ENCODE measurements at regions not wholly inside any gene's neighbourhood (a gene's known extent, or its start where the extent isn't known, plus 50 kb on each side); places are given as distances from the start of the nearest gene placed in this dataset.

DNA sequence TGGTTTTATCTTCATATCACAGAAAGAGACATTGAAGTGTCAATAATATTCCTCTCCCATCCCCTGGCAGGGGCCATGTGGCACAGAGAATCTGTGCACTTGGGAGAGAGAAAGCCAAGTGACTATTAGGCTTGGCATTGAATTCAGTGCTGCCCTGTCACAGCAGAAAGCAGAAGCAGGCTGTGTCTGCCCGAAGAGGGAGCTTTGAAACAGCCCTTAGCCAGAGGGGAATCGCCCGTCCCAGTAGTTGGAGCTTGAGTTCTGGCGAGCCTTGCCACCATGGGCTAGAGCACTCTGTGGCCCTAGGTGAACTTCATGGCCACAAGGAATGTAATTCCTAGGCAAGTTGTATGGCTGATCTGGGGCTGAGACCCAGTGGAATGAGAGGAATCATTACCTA is 282.5 kb upstream of the PCDH10 start:
- no peak for FAIRE-seq

DNA sequence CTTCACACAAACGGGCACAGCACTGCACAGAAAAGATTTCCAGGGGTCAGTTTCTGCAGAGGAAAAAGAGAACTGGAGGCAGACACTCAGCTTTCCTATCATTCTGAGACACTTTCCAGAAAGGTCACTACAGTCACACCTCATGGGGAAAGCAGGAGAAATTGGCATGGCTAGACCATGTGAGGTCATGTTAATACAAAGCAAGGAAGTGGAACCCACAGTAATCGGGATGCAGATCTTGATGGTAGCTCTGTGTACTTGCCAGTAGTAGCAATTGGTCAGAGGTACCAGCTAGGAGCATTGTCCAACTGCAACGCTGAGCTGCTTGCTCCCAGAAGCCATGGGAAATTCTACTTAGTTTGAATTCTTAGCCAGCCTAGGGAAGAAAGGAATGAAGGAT is 255.3 kb upstream of the PCDH10 start:
- FAIRE-seq: no peak

DNA sequence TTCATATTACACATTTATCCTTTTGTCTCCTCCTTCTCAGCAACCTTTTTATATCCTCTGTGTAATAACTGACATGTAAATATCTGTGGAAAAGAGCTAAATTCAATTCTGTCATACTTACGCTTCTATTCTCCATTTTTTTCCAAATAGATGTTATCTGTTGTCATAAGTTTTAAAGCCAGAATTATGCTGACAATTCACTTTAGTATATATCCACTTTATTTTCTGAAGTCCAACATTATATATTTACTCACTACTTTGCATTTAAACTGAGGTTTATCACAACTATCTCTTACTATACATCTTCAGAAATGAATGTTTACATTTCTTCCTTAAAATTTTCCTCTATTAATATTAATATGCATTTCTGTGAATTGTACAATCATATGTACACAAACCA is 247.9 kb upstream of the PCDH10 start:
- FAIRE-seq: no peak

DNA sequence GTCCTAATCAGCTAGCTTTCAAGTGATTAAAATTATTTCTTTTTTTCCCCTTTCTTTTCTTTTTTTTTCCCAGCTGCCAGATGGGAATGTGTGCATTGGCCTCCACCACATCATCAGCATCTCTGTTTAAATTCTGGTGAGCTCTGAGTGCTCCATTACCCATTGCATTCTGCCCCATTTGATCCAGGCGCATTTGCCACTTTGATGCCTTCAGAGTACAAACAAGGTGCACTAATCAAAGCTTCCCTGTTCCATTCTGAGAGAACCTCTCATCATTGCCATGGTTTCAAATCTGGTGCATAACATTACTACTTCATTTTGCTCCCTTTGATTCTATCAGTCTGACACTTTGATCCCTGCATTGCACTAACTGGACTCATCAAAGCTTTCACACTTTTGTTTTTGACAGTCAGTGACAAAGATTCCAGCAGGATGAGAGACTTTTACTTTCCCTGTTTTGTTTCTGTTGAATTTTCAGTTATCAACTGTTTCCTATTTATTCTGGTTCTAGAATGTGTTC is 238.8 kb upstream of the PCDH10 start:
- FAIRE-seq: no peak

DNA sequence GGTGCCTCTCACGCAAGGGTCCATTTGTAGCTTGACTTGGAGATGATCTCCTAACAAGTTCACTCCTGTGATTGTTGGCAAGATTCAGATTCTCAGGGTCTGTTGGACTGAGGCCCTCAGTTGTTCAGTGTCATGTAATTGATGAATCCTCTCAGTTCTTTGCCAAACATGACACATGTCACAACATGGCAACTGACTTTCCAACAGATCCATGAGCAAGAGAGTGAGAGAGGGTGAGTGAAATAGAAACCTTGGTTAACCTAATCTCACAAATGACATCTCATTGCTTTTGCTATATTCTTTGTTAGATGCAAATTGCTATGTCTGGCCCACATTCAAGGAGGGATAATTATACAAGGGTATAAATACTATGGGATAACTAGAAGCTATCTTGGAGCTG is 231.0 kb upstream of the PCDH10 start:
- FAIRE-seq: no peak

DNA sequence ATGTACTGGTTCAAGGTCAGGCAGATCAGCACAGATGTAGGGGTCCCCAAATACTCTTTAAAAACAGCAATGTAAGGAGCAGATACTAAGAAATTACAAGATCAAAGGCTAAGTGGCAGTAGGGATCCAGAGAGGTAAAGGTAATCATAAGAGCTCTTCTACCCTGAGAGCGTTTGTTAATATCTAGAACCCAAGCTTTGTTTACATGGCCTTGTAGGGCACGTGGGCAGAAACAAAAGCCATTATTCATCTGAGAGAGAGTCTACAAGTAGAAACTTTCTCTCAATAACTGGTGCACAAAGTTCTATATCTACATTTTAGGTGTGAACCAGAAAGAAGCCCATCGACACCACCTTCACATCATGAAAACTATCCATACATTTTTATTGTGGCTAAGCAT is 225.6 kb upstream of the PCDH10 start:
- FAIRE-seq: no peak

DNA sequence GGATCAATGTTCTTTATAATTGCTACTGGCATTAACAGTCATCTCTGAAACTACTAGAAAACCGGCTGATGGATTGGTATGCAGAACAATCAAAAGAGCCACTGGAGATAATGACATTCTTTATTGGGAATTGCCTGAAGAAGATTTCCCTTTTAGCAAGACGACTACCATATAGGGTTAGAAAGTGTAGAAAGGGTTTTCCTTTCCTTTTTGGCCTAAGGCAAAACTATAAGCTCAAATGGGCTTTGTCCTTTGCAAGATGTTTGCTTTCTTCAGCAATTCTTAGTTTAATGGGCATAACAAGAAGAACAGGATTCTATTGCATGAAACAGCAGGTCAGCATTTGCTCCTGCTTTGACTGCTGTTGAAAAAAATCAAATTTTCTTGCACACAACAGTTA is 214.2 kb upstream of the PCDH10 start:
- no peak for FAIRE-seq

DNA sequence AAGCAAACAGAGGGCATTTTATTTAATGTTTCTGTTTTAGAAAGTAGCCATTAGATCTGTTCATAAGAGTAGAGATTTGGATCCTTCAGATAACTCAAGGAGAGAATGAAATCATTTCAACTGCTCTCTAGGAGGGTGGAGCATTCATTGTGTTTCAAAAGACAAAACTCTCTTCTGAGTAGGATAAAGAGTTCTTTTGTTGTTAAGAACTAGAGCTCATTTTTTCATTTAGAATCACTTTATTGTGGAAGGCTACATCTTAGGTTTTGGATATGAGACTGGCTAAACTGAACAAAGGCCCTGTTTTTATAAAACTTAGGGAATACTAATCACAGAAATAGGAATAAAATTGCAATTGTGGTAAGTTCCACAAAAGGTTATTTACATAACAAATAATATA is 193.9 kb upstream of the PCDH10 start:
- FAIRE-seq: no peak

DNA sequence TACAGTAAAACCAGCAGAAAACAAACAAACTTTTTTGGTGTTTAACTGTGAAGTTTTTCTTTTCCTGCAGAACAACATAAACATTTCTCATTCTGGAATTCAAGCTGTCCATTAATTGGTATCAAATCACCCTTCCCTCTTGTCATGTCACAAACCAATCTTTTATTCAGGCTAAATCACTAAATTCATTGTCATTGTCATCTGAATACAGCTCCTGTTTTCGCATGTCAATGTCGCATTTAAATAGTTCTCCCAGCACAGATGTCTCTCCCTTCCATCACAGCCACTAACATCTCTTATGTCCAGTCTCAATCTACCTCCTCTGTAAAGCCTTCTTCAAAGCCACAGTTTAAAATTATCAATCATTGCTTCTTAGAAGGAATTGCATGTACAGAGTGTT is 192.1 kb upstream of the PCDH10 start:
- no peak for FAIRE-seq

DNA sequence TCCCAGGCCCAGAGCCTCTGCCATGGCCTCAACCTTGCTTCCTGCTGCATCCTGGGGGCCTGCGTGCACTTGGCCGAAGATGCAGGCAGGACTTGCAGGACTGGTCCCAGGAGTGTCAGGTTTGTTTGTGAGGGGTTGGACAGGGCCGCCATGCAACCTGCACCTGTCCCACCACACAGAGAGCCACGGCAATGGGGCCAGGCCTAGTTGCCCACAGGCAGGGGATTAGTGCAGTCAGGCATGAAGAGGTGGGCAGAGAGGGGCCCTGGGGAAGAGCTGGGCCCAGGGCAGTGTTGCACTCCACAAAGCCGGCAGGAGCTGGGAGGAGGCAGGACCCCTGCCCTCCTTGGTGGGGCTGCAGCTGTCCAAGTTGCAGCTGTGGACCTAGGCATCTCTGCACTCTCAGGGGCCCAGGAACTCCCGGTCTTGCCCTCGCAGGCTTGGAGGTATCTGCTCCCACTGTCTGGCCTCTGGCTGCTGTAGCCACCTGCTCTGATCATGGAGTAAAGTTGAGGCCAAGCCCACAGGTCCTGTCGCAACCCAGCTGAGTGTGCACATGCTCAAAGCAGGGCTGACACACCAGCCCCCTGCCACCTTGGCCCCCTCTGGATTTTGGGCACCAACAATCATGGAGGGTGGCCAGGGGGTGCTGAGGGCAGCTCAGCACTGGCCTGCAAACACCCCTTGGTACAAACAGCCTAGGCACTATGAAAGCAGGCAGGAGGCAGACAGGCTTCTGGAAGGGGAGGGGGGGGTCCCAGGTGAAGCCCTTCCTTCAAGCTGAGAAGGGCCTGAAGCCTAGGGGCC is 190.4 kb upstream of the PCDH10 start:
- FAIRE-seq: no peak

DNA sequence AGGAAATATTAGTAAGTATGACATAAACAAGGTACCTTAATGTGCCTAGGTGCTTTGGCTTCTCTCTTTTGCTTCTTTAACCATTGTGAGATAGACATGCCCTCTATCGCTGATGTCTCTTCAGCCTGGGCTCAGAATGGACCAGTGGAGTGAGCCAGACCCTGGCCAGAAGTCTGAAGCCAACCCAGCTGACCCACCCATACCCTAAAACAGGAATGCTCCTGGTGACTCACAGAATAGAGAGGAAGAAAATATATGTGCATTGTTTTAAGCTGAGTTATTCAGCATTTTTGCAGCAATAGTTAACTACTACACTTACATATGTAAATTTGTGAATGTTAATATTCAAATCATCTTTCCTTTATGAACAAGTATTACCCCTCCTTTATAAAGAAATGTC is 167.5 kb upstream of the PCDH10 start:
- no peak for FAIRE-seq

DNA sequence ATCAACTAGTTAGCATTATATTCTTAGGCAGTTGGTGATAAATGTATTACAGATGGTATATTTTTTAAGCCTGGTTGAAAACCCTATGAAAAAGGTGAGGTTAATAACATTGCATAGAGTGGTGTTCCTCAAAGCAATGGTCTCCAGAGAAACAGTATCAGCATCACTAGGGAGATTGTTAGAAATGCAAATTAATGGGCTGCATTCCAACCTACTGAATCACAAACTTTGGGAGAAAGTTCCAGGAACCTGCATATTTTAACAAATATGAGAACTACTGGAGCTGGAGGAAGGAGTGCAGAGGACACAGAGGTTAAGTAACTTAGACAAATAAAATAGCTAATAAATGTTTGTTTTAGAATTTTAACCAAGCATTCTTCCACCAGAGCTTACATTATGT is 166.9 kb upstream of the PCDH10 start:
- no peak for FAIRE-seq

DNA sequence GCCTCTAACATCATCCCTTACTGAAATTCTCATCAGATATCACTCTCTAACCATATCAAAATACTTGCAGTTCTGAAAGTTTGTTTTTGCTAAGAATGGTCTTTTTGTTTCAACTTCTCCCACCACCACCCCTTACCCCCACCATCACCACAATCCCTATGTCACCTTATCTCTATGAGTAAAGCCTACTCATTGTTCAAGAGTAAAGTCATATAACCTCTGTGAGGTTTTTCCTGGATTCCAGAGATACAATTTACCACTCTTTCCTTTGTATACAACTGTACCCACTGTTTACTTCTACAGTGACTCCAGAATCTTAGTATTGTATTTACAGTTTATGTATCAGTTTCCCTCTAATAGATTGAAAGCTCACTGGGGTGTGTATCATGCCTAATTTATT is 158.0 kb upstream of the PCDH10 start:
- FAIRE-seq: no peak

DNA sequence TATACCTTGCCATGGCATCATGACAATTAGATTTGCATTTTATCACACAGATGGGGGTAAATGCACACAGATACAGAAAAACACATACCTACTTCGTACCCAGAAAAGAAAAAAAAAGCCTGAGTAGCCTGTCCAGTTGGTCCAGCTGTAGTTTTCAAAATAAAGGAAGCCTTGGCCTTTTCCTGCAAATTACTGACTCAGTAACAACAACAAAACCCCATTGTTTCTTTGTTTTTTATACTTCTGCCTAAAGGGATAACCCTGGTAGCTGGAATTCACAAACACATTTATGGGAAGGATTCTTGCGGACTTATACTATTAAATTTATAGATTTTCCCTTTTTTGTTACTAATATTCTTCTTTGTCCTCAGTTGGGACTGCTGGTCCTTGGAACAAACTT is 156.4 kb upstream of the PCDH10 start:
- FAIRE-seq: no peak

DNA sequence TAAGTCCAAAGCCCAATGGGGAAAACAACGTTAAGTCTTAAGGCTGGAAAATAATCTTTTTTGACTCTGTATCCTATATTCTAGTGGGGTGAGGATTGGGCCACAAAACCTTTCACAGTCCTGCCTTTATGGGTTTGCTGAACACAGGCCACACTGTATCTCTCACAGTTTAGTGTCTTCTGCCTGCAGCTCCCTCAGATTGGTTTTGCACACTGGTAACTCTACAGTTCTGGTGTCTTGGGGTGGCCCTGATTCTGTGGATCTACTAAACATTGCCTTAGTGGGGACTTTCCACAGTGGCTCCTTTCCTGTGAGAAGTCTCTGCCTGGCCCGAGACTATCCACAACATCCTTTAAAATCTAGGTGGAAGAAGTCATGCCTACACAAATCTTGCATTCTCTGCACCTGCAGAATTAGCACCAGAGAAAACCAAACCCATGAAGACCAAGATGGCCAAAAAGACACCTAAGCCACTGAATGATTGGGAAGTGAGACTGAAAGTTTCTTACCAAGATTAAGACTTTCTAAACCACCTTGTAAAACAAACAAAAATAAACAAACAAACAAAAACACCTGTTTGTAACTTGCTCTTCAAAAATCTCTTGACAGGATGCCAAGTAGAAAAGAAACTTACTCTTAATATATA is 150.4 kb upstream of the PCDH10 start:
- FAIRE-seq: no peak

DNA sequence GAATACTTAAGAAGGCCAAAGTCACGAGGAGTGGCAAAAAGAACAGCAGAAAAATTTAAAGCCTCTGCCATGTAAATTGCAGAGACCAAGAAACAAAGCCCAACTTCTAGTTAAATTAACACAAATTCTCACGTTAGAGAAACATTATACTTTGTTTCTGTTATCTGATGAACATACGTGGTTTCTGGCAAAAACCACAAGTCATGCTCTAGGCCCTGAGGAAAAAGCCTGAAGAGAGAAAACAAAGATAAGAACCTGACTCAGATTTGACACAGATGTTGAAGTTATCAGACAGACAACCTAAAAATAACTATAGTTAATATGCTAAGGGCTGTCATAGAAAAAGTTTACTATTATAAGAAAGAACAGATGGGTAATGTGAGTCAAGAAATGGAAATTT is 149.1 kb upstream of the PCDH10 start:
- FAIRE-seq: no peak

DNA sequence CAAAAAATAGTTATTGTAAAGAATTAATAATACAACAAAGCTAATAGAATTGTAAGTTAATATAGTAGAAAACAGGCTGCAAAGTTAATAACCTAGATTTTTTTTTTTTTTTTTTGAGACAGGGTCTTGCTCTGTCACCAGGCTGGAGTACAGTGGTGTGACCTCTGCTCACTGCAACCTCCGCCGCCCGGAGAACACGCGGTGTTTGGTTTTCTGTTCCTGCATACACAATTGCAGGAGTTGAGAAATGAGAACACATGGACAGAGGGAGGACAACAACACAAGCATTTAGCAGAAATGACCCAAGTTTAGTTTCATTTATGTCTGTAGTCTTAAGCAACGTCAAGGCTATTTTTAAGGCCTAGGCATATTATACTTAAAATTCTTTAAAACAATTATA is 145.9 kb upstream of the PCDH10 start:
- no peak for FAIRE-seq

DNA sequence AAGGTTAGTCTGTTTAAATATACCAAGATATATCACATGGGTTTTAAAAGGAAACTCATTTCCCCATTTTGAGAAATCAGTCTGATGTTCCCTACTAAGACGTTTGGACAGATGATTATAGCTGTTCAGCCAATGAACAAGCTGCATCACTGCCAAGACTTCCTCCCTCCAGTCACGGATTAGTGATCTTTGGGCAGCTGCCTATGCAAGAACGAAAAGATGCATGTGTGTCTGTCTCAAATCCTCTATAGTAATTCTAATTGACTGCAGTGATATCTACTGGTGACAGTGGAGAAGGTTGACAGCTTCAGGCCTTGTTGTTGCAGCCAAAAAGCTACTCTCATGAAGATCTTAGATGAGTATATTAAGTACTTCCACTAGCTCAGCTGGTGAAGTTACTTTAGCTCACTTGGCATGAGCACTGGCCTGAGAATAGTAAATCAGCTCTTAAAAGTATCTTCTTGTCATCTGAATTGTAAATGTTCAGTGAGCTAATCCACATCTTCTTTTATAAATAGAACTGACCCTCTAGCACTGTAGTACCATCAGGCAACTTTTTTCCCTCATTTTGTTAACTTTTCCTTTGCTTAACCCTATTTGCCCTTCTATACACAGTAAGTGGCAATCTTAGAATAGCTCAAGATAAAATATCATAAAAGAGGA is 134.5 kb upstream of the PCDH10 start:
- no peak for FAIRE-seq

DNA sequence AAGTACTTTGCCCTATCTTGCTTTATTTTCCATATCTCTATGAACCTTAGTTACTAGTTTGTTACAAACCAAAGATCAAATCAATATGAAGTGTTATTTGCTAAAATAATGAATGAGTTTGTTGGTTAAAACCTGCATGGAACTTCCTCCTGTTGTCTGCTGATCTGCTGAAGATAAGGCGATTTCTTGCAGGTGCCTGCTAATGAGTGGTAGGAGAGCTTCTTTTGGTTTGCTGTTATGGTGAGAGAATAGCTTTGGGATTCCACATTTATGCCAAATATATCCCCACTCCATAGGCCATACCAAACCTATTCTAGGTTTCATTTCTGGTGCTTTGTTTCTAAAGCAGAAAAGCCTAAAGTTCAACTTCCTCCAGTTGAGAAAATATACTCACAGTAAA is 103.8 kb upstream of the PCDH10 start:
- no peak for FAIRE-seq

DNA sequence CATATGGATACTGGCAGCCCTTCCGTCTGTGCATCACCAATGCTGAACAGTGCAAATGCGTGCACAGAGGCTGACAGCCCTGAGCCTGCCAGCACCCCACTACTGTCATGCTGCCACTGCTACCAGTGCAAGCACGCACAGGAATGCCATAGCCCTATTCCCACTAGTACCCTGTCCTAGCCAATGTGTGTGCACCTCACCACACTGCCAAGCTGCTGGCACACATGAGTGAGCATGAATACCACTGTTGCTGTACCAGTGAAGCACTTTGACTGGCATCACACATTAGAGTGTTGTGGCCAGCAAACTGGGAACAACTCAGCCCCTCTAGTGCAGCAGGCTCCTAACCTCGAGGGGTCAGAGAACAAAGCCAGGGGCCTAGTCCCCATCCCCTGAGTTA is 102.9 kb upstream of the PCDH10 start:
- no peak for FAIRE-seq

DNA sequence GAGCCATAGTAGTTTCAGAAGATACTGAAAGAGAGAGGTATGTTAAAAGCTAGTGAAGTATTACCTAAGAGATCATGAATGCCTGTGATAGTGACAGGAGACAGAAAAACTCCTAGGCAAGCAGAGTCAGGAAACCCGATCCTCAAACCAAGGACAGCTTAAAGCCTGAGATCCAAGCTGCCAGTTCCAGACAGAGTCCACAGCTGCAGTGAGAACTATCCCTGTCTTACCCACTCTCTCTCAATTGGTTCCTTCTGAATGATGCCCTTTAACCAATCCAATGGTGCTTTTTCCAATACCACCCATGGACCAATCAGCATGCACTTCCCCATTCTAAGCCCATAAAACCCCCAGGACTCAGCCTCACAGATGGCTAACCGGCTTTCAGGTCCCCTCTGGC is 90.4 kb upstream of the PCDH10 start:
- FAIRE-seq: no peak

DNA sequence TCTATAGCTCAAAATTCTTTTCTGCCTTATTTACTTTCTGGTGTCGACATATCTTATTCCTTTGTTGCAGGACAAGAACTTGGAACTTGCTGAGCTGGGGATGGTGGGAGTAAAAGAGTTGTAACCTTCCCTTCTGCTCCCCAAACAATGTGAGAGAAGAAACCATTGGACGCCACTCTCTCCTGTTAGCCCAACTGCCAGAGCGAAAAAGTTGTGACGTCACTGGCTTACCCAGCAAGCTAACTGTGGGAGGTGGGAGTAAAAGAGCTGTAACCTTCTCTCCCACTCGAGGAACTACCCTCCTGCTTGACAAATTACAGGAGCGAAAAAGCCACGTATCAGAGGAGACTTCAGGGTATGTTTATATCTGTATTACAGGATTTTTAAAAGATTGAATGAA is 90.0 kb upstream of the PCDH10 start:
- no peak for FAIRE-seq

DNA sequence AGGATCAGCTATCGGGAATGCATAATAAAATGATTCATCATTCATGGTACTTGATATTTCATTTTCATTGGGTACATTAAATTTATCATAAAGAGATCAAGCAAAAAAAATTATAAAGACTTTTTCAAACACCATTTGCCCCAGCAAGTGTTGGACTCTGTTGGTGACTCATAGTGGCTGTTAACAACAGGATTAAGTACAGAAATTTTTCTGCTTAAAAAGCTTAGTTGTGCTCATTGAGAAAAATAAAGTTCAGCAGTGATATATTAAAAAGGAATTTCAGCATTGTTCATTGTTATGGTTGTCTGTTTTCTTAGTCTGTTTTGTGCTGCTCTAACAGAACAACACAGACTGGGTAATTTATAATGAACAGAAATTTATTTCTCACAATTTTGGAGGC is 86.2 kb upstream of the PCDH10 start:
- FAIRE-seq: no peak

DNA sequence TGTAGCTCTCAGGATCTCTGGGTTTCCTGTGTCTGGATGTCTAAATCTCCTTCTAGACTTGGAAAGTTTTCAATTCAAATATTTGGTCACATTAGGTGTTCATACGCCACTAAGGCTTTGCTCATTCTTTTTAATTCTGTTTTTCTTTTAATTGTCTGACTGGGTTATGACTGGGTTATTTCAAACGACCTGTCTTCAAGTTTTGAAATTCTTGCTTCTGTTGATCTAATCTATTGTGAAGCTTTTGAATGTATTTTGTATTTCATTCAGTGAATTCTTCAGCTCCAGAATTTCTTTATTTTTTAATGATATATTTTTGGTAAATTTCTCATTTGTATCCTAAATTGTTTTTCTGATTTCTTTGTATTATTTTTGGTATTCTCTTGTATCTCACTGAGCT is 81.0 kb upstream of the PCDH10 start:
- FAIRE-seq: no peak

Measured in colon (tissue), 2 donors.